ENCODE measurements at regions not wholly inside any gene's neighbourhood (a gene's known extent, or its start where the extent isn't known, plus 50 kb on each side); places are given as distances from the start of the nearest gene placed in this dataset.

- H3K4me3 ChIP-seq (ENCODE audit: low read depth, low read length), result no peak overlapping the region
- DNase-seq (ENCODE audit: low read depth), result no peak
Measured at GRCh38 chr2:216572582-216573578, 60.3 kb upstream of the IGFBP2 start.

GRCh38 chr2:216574046-216574445 lies 59.2 kb upstream of the IGFBP2 start:
- no peak overlapping the region for H3K4me3 ChIP-seq (ENCODE audit: low read depth, low read length)
- peak; percentile 95 for DNase-seq (ENCODE audit: low read depth)

GRCh38 chr2:216574586-216574985 lies 58.6 kb upstream of the IGFBP2 start:
- no peak overlapping the region for H3K4me3 ChIP-seq (ENCODE audit: low read depth, low read length)
- DNase-seq (ENCODE audit: low read depth), result no peak

DNA sequence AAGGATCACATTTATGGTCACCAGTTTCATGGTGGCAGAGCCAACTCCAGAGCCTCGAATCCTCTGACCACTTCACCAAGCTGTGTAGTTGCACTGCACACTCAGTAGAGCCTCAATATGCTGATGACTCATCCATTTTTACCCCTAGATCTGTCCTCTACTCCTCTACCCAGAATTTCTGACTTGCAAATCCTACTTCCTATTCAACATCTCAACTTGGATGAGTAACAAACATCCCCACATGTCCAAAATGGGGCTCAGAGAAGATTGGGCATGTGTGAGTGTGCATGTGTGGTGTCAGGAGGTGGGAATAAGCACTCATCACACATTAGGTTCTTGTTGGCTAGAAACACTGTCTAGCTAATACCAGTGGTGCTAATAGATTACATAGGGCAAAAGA lies 57.8 kb upstream of the IGFBP2 start:
- no peak overlapping the region for H3K4me3 ChIP-seq (ENCODE audit: low read depth, low read length)
- DNase-seq (ENCODE audit: low read depth), result no peak

GRCh38 chr2:216576616-216577015 lies 56.6 kb upstream of the IGFBP2 start:
- no peak overlapping the region for H3K4me3 ChIP-seq (ENCODE audit: low read depth, low read length)
- no peak for DNase-seq (ENCODE audit: low read depth)

- H3K4me3 ChIP-seq (ENCODE audit: low read depth, low read length), result no peak overlapping the region
- DNase-seq (ENCODE audit: low read depth), result no peak
Measured at GRCh38 chr2:216578325-216578724, 54.9 kb upstream of the IGFBP2 start.

GRCh38 chr2:216583147-216583546 lies 50.1 kb upstream of the IGFBP2 start:
- peak; percentile 76 for DNase-seq (ENCODE audit: low read depth)

More at GRCh38 chr2:216583147-216583546, 50.1 kb upstream of the IGFBP2 start:
- H3K4me3 ChIP-seq (ENCODE audit: low read depth, low read length), result no peak overlapping the region
